ENCODE measurements at regions not wholly inside any gene's neighbourhood (a gene's known extent, or its start where the extent isn't known, plus 50 kb on each side); places are given as distances from the start of the nearest gene placed in this dataset.

GRCh38 chr11:19366992-19367709 lies 126.4 kb upstream of the E2F8 start:
- TF ChIP-seq SNAPC5 (CRISPR knock-in tag; IDR thresholded peaks at IDR 0.05): no peak
- TF ChIP-seq CTCF (IDR thresholded peaks at IDR 0.05 in 2 of 3, conservative IDR thresholded peaks at IDR 0.05 in 1 of 3; ENCODE audit: insufficient read depth in 2 of 3, low read depth in 1 of 3, low read length in 3 of 3): no peak
- no peak for TF ChIP-seq SRF (CRISPR knock-in tag; IDR thresholded peaks at IDR 0.05)
- TF ChIP-seq MEF2A (IDR thresholded peaks at IDR 0.05; ENCODE audit: control insufficient read depth, low read depth, low read length): no peak
